Epithelial cell of esophagus (primary cell): ENCODE measurements at regions not wholly inside any gene's neighbourhood (a gene's known extent, or its start where the extent isn't known, plus 50 kb on each side); places are given as distances from the start of the nearest gene placed in this dataset.

ENCODE experiments used
- DNase-seq: peaks from one replicate; pipeline ENCODE4 v3.0.0; 2010; ENCODE audit warnings: low read depth
- H3K4me3 ChIP-seq: 2 replicates; pipeline ENCODE4 v1.5.1; 2011; ENCODE audit warnings: mild to moderate bottlenecking, low read length, control low read depth
- CTCF ChIP-seq: IDR thresholded peaks from 2 replicates; pipeline ENCODE4 v1.5.1; 2011; ENCODE audit warnings: low read depth, mild to moderate bottlenecking, low read length, control low read depth, inconsistent platforms; ENCODE audit not compliant: insufficient read depth; ENCODE audit errors: missing control alignments

DNA sequence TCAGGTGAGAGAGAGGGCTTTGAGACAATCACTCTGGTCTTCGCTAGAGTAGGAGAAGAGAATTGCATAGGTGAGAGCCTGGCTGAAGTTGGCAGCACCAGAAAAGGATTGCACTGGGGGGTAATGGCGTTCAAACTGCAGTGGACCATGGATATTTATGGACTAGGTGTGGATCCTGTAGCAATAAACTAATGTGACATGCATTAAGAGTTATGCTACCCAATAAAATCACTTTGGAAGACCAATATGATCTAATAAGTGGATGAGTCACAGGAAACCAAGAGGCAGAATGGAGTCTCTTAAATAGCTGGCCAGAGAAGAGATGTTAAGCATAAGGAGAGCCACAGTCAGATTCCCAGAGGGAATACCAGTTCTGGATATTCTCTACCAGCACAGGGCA lies 259.8 kb downstream of the FBXO8 start:
- TF ChIP-seq CTCF: no peak
- H3K4me3 ChIP-seq: no peak overlapping the region
- no peak for DNase-seq

DNA sequence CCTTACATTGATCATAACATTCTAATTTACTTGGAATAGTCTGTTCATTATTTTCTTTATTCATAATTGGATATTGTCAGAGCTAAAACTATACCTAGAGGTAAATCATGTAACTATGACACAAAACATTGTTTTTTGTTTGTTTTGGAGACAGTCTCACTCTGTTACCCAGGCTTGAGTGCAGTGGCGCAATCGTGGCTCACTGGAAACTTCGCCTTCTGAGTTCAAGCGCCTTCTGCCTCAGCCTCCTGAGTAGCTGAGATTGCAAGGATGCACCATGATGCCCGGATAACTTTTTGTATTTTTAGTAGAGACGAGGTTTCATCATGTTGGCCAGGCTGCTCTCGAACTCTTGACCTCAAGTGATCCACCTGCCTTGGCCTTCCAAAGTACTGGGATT lies 265.2 kb downstream of the FBXO8 start:
- no peak for DNase-seq
- H3K4me3 ChIP-seq: no peak overlapping the region
- TF ChIP-seq CTCF: no peak

GRCh38 chr4:174016251-174016650 lies 267.2 kb downstream of the FBXO8 start:
- TF ChIP-seq CTCF: no peak
- no peak overlapping the region for H3K4me3 ChIP-seq
- DNase-seq: no peak

- no peak overlapping the region for H3K4me3 ChIP-seq
- no peak for DNase-seq
- TF ChIP-seq CTCF: no peak
These were observed 270.6 kb downstream of the FBXO8 start for GRCh38 chr4:174012886-174013259.

DNA sequence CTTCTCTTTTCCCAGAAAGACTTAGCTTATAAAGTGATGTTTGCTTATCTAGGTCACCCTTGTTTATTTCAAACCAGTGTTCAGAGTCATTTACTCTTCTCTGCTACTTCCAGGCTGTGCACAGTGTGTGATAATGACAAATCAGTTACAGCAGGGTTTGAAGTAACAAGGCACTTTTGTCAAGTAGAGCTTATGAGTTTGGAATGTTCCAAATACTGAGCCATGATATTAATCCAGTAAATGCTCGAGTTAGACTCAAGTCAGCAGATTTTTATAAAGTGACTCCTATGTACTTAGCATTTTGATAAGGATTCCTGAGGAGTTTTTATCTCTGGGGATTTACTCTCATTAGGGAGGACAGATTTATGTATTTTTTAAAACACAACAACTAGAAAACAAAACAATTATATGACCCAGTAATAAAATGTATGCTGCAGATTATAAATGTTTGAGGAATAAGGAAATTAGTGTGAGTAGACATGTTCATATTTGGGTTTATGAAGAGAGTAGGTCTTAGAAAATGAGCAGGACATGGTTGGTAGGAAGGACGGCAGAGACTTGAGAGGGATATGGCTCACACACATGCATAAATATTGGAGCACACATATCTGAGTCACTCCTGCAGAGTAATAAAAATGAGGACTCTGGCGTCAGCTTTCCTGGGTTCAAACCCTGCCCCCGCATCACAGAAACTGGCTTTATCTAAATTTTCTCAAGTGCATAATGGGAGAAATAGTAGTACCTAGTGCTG lies 271.2 kb downstream of the FBXO8 start:
- H3K4me3 ChIP-seq: no peak overlapping the region
- no peak for TF ChIP-seq CTCF
- no peak for DNase-seq

GRCh38 chr4:174010547-174010946 lies 272.9 kb downstream of the FBXO8 start:
- DNase-seq: no peak
- TF ChIP-seq CTCF: no peak
- H3K4me3 ChIP-seq: no peak overlapping the region
